ENCODE measurements at regions not wholly inside any gene's neighbourhood (a gene's known extent, or its start where the extent isn't known, plus 50 kb on each side); places are given as distances from the start of the nearest gene placed in this dataset.

DNA sequence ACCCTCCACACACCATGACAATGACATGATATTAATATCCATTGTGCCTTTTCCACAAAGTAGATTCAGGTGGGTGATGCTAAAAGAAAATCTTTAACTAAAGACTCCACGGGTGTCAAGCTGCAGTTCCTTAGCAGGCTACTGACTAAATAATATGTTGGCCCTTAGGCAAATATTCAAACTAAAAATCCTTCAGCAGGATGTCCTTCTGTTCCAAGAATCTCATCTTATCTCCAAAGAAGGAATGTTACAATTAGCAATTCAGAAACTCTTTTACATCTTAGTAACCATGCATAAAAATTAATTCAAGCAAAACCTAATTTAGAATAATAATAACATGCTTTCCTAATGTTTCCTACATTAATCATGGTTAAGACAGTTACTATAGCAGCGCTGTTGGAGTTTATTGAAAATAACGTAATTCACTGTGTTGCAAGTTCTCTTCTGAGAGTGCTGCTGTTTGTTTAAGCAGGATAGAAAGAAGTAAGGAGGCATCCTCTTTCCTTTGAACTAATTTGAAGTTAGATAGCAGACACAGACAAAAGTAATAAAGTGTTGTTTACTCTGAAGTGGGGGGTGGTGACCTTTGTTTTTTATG, 414.8 kb upstream of the CDH4 start:
- Histone ChIP-seq H2BK120ac (ENCODE audit: low read depth, low read length) (no peak overlapping the region), H3K56ac (ENCODE audit: extremely low read depth, insufficient read depth, low read length) (no peak overlapping the region), H2AFZ (replicated peaks; ENCODE audit: low read length, poor library complexity) (no peak overlapping the region), H3K23ac (ENCODE audit: low read depth, low read length) (no peak overlapping the region), H3K27ac (ENCODE audit: insufficient read depth, low read length) (no peak overlapping the region), H3K4me2 (ENCODE audit: low read depth, low read length) (no peak overlapping the region), H3K14ac (replicated peaks; ENCODE audit: low read depth, low read length) (no peak overlapping the region), H2BK5ac (ENCODE audit: low read depth, low read length, poor library complexity, severe bottlenecking) (no peak overlapping the region), H4K20me1 (ENCODE audit: insufficient read depth, low read length) (no peaks in the 10 kb centered on the region), H3K36me3 (ENCODE audit: control insufficient read depth, insufficient read depth, low read length) (no peaks in the 10 kb centered on the region), H2AK9ac (replicated peaks; ENCODE audit: low read depth, low read length, poor library complexity) (no peak overlapping the region), H3K79me1 (ENCODE audit: low read depth in 1 of 2, low read length in 2 of 2) (no peaks in the 10 kb centered on the region), H3K9me3 (ENCODE audit: control insufficient read depth, insufficient read depth, low read length) (peaks cover 15% of the 10 kb centered on the region), H4K8ac (ENCODE audit: low read depth in 2 of 2, low read length in 2 of 2) (no peak overlapping the region), H4K5ac (ENCODE audit: low read depth, low read length) (no peak overlapping the region), H3K4me3 (ENCODE audit: insufficient read depth, low read depth, low read length) (no peak overlapping the region), H2BK15ac (ENCODE audit: low read depth, low read length) (no peak overlapping the region), H3K18ac (ENCODE audit: low read depth, low read length) (no peak overlapping the region), H4K91ac (ENCODE audit: insufficient read depth, low read depth, low read length) (no peak overlapping the region), H3K4ac (ENCODE audit: low read depth, low read length) (no peak overlapping the region), H3K4me1 (ENCODE audit: control insufficient read depth, insufficient read depth, low read length) (no peaks in the 10 kb centered on the region), H2AK5ac (ENCODE audit: low read depth, low read length) (no peak overlapping the region), H3K9me1 (ENCODE audit: insufficient read depth, low read length) (no peaks in the 10 kb centered on the region), H2BK20ac (ENCODE audit: low read depth, low read length) (no peak overlapping the region), H3K27me3 (ENCODE audit: control insufficient read depth, insufficient read depth, low read length) (no peaks in the 10 kb centered on the region), H3K9ac (ENCODE audit: low read depth, low read length) (no peak overlapping the region)
- ATAC-seq (ENCODE audit: low read depth) (no peak), DNase-seq (no peak)
- WGBS, 2 experiments (ENCODE audit: extremely low coverage in 2 of 2, insufficient read length in 1 of 2) = no CpG with 5 or more reads among the region's 3 CpGs
- dilution Hi-C loops (cut with HindIII; ENCODE audit: low sequenced_read_pairs, unreplicated experiment) = no loop called here
- BruUV-seq (replicated peaks) = no TSS peak
- ChIA-PET CTCF (no interaction called here), POLR2A (ENCODE audit: unreplicated experiment) (no interaction called here)
- in situ Hi-C loops (cut with MboI; ENCODE audit: low sequenced_read_pairs) = no loop called here
- intact Hi-C loops (cut with micrococcal nuclease) = no loop called here
- TF ChIP-seq MAFK (IDR thresholded peaks at IDR 0.05; ENCODE audit: low read depth, low read length) = no peak
